ENCODE measurements at regions not wholly inside any gene's neighbourhood (a gene's known extent, or its start where the extent isn't known, plus 50 kb on each side); places are given as distances from the start of the nearest gene placed in this dataset.
"Not testable (repeated sequence)": the region's sequence is repeated elsewhere in the genome, so short reads cannot be mapped to it uniquely, and the experiment has no call there.

GRCh38 chr6:167421944-167422343 is 97.1 kb downstream of the TTLL2 start:
- not testable (repeated sequence) for H3K36me3 Mint-ChIP-seq (ENCODE audit: low read depth); H3K27ac Mint-ChIP-seq; H3K4me3 Mint-ChIP-seq; H3K4me1 Mint-ChIP-seq (ENCODE audit: low read depth); H3K9me3 Mint-ChIP-seq
- peaks cover 12% of the 10 kb centered on the region for H3K27me3 Mint-ChIP-seq

- Mint-ChIP-seq H3K27ac (no peak overlapping the region), H3K36me3 (ENCODE audit: low read depth) (no peaks in the 10 kb centered on the region), H3K9me3 (no peaks in the 10 kb centered on the region), H3K4me3 (no peak overlapping the region), H3K4me1 (ENCODE audit: low read depth) (no peaks in the 10 kb centered on the region), H3K27me3 (peaks cover 8% of the 10 kb centered on the region)
These were observed 98.0 kb downstream of the TTLL2 start for GRCh38 chr6:167422934-167423333.

- no peaks in the 10 kb centered on the region for H3K4me1 Mint-ChIP-seq (ENCODE audit: low read depth)
- no peak overlapping the region for H3K27ac Mint-ChIP-seq
- H3K27me3 Mint-ChIP-seq: peaks cover 16% of the 10 kb centered on the region
- no peak overlapping the region for H3K4me3 Mint-ChIP-seq
- H3K9me3 Mint-ChIP-seq: no peaks in the 10 kb centered on the region
- H3K36me3 Mint-ChIP-seq (ENCODE audit: low read depth): no peaks in the 10 kb centered on the region
These were observed 99.3 kb downstream of the TTLL2 start for GRCh38 chr6:167424060-167424673.

DNA sequence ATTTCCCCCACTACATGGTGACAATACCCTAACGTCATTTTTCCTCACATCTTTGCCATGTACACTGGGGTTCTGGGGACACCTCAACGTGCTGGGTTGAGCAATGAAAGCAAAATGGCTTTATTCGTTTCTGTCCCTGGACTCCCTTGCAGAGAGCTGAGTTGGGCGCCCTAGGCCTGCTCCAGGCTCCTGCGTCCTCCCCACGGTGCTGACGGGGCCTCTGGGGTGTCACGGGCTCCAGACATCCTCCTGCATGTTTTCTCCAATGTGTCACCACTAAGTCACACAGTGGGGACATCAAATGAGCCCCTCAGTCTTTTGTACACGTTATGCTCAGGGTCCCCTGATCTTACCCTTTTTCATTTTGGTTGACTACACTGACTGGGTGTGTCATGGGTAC is 99.8 kb downstream of the TTLL2 start:
- Mint-ChIP-seq H3K27me3 (peaks cover 16% of the 10 kb centered on the region), H3K9me3 (no peaks in the 10 kb centered on the region), H3K27ac (no peak overlapping the region)

GRCh38 chr6:167426084-167426483 is 101.2 kb downstream of the TTLL2 start:
- Mint-ChIP-seq H3K36me3 (ENCODE audit: low read depth) (no peaks in the 10 kb centered on the region), H3K27me3 (peaks cover 24% of the 10 kb centered on the region), H3K27ac (no peak overlapping the region), H3K4me1 (ENCODE audit: low read depth) (no peaks in the 10 kb centered on the region), H3K4me3 (no peak overlapping the region), H3K9me3 (no peaks in the 10 kb centered on the region)

More for the DNA sequence above, 99.8 kb downstream of the TTLL2 start:
- Mint-ChIP-seq H3K36me3 (ENCODE audit: low read depth) (no peaks in the 10 kb centered on the region), H3K4me3 (no peak overlapping the region), H3K4me1 (ENCODE audit: low read depth) (no peaks in the 10 kb centered on the region)

- no peaks in the 10 kb centered on the region for H3K9me3 Mint-ChIP-seq
- no peaks in the 10 kb centered on the region for H3K4me1 Mint-ChIP-seq (ENCODE audit: low read depth)
- no peak overlapping the region for H3K4me3 Mint-ChIP-seq
- peaks cover 24% of the 10 kb centered on the region for H3K27me3 Mint-ChIP-seq
- H3K27ac Mint-ChIP-seq: no peak overlapping the region
- no peaks in the 10 kb centered on the region for H3K36me3 Mint-ChIP-seq (ENCODE audit: low read depth)
These were observed 101.8 kb downstream of the TTLL2 start for GRCh38 chr6:167426651-167427050.

DNA sequence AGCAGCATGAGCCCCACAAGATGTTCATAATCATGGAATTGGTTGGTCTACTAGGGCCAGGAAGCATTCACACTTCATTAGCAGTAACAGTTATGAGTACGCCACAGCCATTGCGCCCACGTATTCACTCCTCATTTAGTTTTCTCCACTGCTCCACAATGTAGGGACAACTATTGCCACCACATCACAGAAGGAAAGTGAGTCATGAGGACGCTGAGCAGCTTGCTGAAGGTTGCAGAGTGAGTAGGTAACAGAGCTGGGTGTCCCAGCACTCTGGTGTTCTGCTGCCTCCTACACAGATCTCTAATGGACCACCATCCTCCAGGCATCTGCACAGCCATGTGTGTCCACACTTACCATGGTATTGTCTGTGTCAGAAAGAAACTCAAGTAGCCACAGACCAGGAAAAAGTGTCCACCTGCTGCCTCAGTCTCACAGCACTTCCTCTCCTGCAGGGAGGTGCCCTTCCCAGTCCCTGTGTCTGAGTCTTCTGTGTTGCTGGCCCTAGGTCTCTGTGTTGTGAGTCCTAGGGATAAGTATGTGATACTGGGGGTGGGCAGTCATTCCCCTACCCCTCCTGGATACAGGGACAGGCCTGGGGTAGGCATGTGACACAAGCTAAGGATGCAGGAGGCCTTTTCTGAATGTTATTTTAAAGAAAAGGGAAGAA is 103.9 kb downstream of the TTLL2 start:
- Mint-ChIP-seq H3K27me3 (peaks cover 24% of the 10 kb centered on the region), H3K4me1 (ENCODE audit: low read depth) (no peaks in the 10 kb centered on the region), H3K36me3 (ENCODE audit: low read depth) (no peaks in the 10 kb centered on the region), H3K9me3 (no peaks in the 10 kb centered on the region), H3K27ac (no peak overlapping the region), H3K4me3 (no peak overlapping the region)

DNA sequence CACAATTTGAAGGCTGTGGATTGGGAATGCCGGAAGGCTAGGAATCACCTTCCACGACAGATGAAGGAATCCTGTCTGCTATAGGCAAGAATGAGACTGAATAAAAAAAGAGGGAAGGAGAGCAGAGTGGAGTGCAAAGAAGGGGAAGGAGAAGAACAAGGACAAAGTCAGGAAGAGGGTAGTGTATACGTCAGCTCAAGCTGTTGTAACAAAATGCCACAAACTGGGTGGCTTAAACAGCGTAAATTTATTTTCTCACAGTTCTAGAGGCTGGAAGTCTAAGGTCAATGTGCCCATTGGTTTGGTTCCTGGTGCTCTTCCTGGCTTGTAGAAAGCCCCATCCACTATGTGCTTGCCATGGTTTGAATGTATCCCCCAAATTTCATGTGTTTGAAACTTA is 104.5 kb downstream of the TTLL2 start:
- Mint-ChIP-seq H3K36me3 (ENCODE audit: low read depth) (no peaks in the 10 kb centered on the region), H3K4me3 (no peak overlapping the region), H3K27me3 (peaks cover 24% of the 10 kb centered on the region), H3K9me3 (no peaks in the 10 kb centered on the region), H3K4me1 (ENCODE audit: low read depth) (no peaks in the 10 kb centered on the region), H3K27ac (no peak overlapping the region)

DNA sequence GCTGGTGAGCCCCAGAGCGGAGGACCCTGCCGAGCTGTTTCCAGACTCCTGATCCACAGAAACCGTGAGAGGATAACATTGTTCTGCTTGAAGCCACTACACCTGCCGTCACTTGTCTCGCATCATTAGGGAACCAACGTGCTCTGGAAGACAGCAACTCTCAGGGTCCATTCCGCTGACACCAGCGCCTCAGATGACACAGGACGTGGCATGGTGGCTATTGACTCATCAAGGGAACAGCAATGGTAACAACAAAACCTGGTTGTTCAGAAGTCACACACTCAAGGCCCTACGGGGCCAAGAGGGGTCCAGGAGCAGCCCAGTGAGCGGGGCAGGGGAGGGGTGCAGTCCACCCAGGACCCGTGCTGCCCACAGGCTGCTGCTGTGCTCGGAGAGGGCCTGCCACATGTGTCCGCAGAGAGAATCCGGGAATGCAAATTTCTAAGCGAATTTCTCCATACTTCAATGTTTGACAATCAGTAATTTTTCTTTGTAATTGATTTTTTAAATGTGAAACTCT is 110.4 kb downstream of the TTLL2 start:
- Mint-ChIP-seq H3K4me1 (ENCODE audit: low read depth) (no peaks in the 10 kb centered on the region), H3K9me3 (no peaks in the 10 kb centered on the region), H3K27ac (no peak overlapping the region), H3K36me3 (ENCODE audit: low read depth) (no peaks in the 10 kb centered on the region), H3K27me3 (peaks cover 19% of the 10 kb centered on the region), H3K4me3 (no peak overlapping the region)

DNA sequence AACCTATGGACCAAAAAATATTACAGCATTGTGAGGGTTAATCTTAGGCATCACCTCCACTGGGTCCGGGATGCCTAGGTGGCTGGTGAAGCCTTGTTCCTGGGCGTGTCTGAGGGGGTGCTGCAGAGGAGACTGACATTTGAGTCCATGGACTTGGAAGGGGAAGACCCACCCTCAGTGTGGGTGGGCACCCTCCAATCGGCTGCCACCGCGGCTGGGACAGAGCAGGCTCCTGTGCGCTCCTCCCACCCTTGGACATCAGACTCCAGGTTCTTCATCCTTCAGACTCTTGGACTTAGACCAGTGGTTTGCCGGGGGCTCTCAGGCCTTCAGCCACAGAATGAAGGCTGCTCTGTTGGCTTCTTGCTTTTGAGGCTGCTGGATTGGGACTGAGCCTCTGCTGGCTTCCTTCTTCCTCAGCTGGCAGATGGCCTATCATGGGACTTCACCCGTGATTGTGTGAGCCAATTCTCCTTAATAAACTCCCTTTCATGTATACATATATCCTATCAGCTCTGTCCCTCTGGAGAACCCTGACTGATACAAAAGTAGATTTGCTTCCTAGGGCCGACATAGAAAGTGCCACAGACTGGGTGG is 113.1 kb downstream of the TTLL2 start:
- Mint-ChIP-seq H3K4me1 (ENCODE audit: low read depth) (no peaks in the 10 kb centered on the region), H3K4me3 (no peak overlapping the region), H3K9me3 (no peaks in the 10 kb centered on the region), H3K27me3 (peaks cover 19% of the 10 kb centered on the region), H3K27ac (no peak overlapping the region), H3K36me3 (ENCODE audit: low read depth) (no peaks in the 10 kb centered on the region)

DNA sequence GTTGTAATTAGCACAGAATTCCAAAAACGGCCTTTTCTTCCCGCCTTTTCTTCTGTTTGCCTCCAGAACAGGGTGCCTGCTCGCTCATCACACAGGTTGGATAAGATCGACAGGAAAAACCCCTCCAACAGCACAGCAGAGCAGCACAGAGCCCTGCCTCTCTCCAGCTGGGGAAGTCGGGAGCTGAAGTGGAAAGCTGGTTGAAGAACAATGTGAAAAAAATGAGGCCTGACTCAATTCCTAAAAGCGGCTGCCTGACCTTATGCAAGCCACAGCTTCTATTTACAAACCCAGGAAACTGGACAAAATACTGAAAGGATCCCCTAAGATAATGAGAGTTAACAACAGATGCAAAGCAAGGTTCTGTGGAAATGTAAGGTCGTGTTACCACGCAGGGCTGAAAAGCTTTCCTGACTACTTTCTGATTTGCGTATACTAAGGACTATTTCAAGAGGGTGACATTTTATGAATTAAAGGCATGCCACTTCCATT is 116.9 kb downstream of the TTLL2 start:
- no peaks in the 10 kb centered on the region for H3K36me3 Mint-ChIP-seq (ENCODE audit: low read depth)
- no peak overlapping the region for H3K27ac Mint-ChIP-seq
- no peak overlapping the region for H3K4me3 Mint-ChIP-seq
- no peaks in the 10 kb centered on the region for H3K4me1 Mint-ChIP-seq (ENCODE audit: low read depth)
- no peaks in the 10 kb centered on the region for H3K9me3 Mint-ChIP-seq
- peaks cover 18% of the 10 kb centered on the region for H3K27me3 Mint-ChIP-seq

GRCh38 chr6:167442245-167442644 is 117.4 kb downstream of the TTLL2 start:
- Mint-ChIP-seq H3K27ac (no peak overlapping the region), H3K27me3 (peaks cover 14% of the 10 kb centered on the region), H3K4me1 (ENCODE audit: low read depth) (no peaks in the 10 kb centered on the region), H3K9me3 (no peaks in the 10 kb centered on the region), H3K4me3 (no peak overlapping the region), H3K36me3 (ENCODE audit: low read depth) (no peaks in the 10 kb centered on the region)

- no peaks in the 10 kb centered on the region for H3K4me1 Mint-ChIP-seq (ENCODE audit: low read depth)
- H3K9me3 Mint-ChIP-seq: no peaks in the 10 kb centered on the region
- no peaks in the 10 kb centered on the region for H3K36me3 Mint-ChIP-seq (ENCODE audit: low read depth)
- no peak overlapping the region for H3K4me3 Mint-ChIP-seq
- H3K27ac Mint-ChIP-seq: no peak overlapping the region
- peaks cover 13% of the 10 kb centered on the region for H3K27me3 Mint-ChIP-seq
These were observed 118.2 kb downstream of the TTLL2 start for GRCh38 chr6:167442796-167443680.

DNA sequence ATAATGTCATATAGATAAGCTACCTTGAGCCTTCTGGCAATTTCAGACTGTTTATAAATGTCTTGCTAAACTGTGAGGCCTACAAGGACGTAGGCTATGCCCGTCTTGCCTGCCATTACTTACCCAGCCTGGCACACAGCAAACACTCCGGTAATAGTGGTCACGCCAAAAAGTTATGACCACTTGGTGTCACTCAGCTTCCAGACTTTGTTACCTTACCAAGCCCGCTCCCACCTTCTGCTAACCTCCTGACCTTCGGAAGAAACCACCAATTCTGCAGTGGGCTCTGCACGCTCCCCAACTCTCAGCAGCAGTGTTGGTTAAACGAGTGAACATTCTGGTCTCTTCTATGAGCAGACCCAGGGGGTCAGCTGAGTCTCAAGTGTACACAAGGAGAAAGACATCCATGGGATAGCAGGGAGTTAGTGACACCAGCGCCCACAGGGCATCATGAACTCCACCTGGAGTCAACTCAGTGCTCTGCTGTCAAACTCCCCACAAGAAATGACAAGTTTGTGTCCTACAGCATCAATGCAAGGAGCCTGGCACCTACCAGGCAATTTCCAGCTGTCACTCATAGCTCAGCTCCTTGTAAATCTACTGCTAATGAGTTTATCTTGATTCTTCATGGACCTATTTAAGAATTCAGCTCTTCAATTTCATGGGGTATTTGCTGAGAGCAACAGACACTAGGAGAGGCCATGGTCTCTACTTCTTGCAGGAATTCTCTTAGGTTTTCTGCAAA is 119.9 kb downstream of the TTLL2 start:
- Mint-ChIP-seq H3K27ac (no peak overlapping the region), H3K9me3 (no peaks in the 10 kb centered on the region), H3K4me1 (ENCODE audit: low read depth) (no peaks in the 10 kb centered on the region), H3K36me3 (ENCODE audit: low read depth) (no peaks in the 10 kb centered on the region), H3K4me3 (no peak overlapping the region), H3K27me3 (peaks cover 4% of the 10 kb centered on the region)

All from stimulated activated naive CD8-positive, alpha-beta T cell treated with anti-CD3 and anti-CD28 coated beads, Interleukin-15, Interleukin-2, amounts not matched to agents 100 ng/mL and 50 ng/mL, for 24 hours (primary cell).